H1 (cell line): ENCODE measurements at regions not wholly inside any gene's neighbourhood (a gene's known extent, or its start where the extent isn't known, plus 50 kb on each side); places are given as distances from the start of the nearest gene placed in this dataset.

Experiments
- CTCF ChIA-PET: fragments of 300-600 bp; sonication (Branson Sonifier 250); formaldehyde crosslinking; loops from one replicate; lab custom pipeline; 2021; ENCODE audit not compliant: partially characterized antibody; lab: Charles Lee
- POLR2A ChIA-PET: fragments of 300-600 bp; sonication (Branson Sonifier 250); formaldehyde crosslinking; loops from one replicate; lab custom pipeline; 2021; ENCODE audit warnings: inconsistent platforms; ENCODE audit not compliant: partially characterized antibody; lab: Charles Lee
- DNase-seq, 2 experiments: peaks; one replicate each; pipeline versions ENCODE4 v3.0.0 to v3.0.0-alpha.2; 2010 to 2022; ENCODE audit warnings: low spot score in 2 of 2, low read depth in 1 of 2, mixed read lengths in 1 of 2
- FAIRE-seq: peaks from 2 replicates; lab custom pipeline; 2011; peaks lifted over from hg19 to GRCh38; lab: Jason Lieb, UNC
- H2AFZ ChIP-seq: 2 replicates; pipeline ENCODE4 v1.8.1; 2012; ENCODE audit warnings: low read length, inconsistent platforms
- H2AK5ac ChIP-seq: 2 replicates; pipeline ENCODE4 v1.6.1; 2013; ENCODE audit warnings: low read depth, low read length
- H2BK120ac ChIP-seq: replicated peaks from 2 replicates; pipeline ENCODE3; 2013; ENCODE audit warnings: low read depth, low read length, inconsistent platforms
- H2BK12ac ChIP-seq: 2 replicates; pipeline ENCODE4 v1.6.1; 2013; ENCODE audit warnings: low read depth, low read length
- H2BK15ac ChIP-seq: 2 replicates; pipeline ENCODE4 v1.6.1; 2013; ENCODE audit warnings: low read length
- H2BK20ac ChIP-seq: 2 replicates; pipeline ENCODE4 v1.6.1; 2013; ENCODE audit warnings: low read length
- H2BK5ac ChIP-seq: 2 replicates; pipeline ENCODE4 v1.6.1; 2013; ENCODE audit warnings: low read depth, low read length
- H3K14ac ChIP-seq: 2 replicates; pipeline ENCODE4 v1.6.1; 2013; ENCODE audit warnings: inconsistent platforms; ENCODE audit not compliant: insufficient read length
- H3K18ac ChIP-seq: 2 replicates; pipeline ENCODE4 v1.6.1; 2013; ENCODE audit warnings: low read length; ENCODE audit errors: extremely low read depth
- H3K23ac ChIP-seq: 2 replicates; pipeline ENCODE4 v1.6.1; 2013; ENCODE audit warnings: inconsistent platforms; ENCODE audit not compliant: insufficient read length
- H3K23me2 ChIP-seq: 2 replicates; pipeline ENCODE4 v1.6.1; 2013; ENCODE audit warnings: low read depth, low read length
- H3K27ac ChIP-seq: 2 replicates; pipeline ENCODE4 v1.6.1; 2011; ENCODE audit warnings: low read depth, low read length, inconsistent platforms
- H3K27me3 ChIP-seq, 4 experiments: replicated peaks in 1 of 4; 1 replicate in 1 of 4; 2 replicates in 3 of 4; pipeline versions ENCODE4 v1.6.1 to v1.8.1; 2011 to 2013; ENCODE audit warnings: low read length in 3 of 4, mild to moderate bottlenecking in 3 of 4, inconsistent platforms in 2 of 4, mixed read lengths in 2 of 4, moderate library complexity in 1 of 4; ENCODE audit not compliant: control insufficient read depth in 3 of 4, insufficient read depth in 3 of 4; ENCODE audit errors: extremely low read depth in 1 of 4
- H3K36me3 ChIP-seq, 4 experiments: 2 replicates each; pipeline versions ENCODE4 v1.6.1 to v1.8.1; 2011 to 2013; ENCODE audit warnings: mild to moderate bottlenecking in 4 of 4, low read length in 3 of 4, moderate library complexity in 2 of 4, control low read depth in 1 of 4, inconsistent platforms in 1 of 4; ENCODE audit not compliant: insufficient read depth in 4 of 4, control insufficient read depth in 2 of 4
- H3K4ac ChIP-seq: replicated peaks from 2 replicates; pipeline ENCODE3; 2013; ENCODE audit warnings: low read length, low read depth, mixed read lengths, inconsistent platforms; ENCODE audit not compliant: insufficient read length
- H3K4me1 ChIP-seq, 4 experiments: replicated peaks in 1 of 4; 1 replicate in 1 of 4; 2 replicates in 3 of 4; pipeline versions ENCODE4 v1.6.1 to v1.8.1; 2011 to 2013; ENCODE audit warnings: low read length in 3 of 4, inconsistent platforms in 2 of 4, mixed read lengths in 1 of 4; ENCODE audit not compliant: insufficient read depth in 4 of 4, control insufficient read depth in 3 of 4
- H3K4me2 ChIP-seq, 2 experiments: 2 replicates each; pipeline versions ENCODE4 v1.6.1 to v1.8.1; 2011 to 2013; ENCODE audit warnings: low read depth in 2 of 2, low read length in 2 of 2, control low read depth in 1 of 2, inconsistent platforms in 1 of 2, mild to moderate bottlenecking in 1 of 2; ENCODE audit not compliant: insufficient read depth in 1 of 2
- H3K4me3 ChIP-seq, 4 experiments: fragments of 200-600, 300-600 bp in 1 of 4; sonication (generic), shearing (Covaris generic), sonication (Bioruptor Twin) in 1 of 4; 2 replicates each; pipeline versions ENCODE4 v1.5.1 to v1.8.1; 2011 to 2016; ENCODE audit warnings: low read length in 4 of 4, low read depth in 3 of 4, control low read depth in 2 of 4, inconsistent platforms in 2 of 4, mild to moderate bottlenecking in 2 of 4, mixed read lengths in 1 of 4, moderate library complexity in 1 of 4; ENCODE audit not compliant: insufficient read depth in 2 of 4; ENCODE audit errors: extremely low read depth in 1 of 4
- H3K56ac ChIP-seq: replicated peaks from 2 replicates; pipeline ENCODE3; 2013; ENCODE audit warnings: low read depth, mild to moderate bottlenecking, mixed read lengths, low read length, inconsistent platforms; ENCODE audit not compliant: insufficient read length
- H3K79me1 ChIP-seq: 2 replicates; pipeline ENCODE4 v1.6.1; 2013; ENCODE audit warnings: low read depth, low read length, control low read depth
- H3K79me2 ChIP-seq, 2 experiments: 2 replicates each; pipeline versions ENCODE4 v1.6.1 to v1.8.1; 2012 to 2013; ENCODE audit warnings: low read length in 2 of 2, mild to moderate bottlenecking in 2 of 2, inconsistent platforms in 1 of 2; ENCODE audit not compliant: insufficient read depth in 2 of 2, control insufficient read depth in 1 of 2
- H3K9ac ChIP-seq, 4 experiments: replicated peaks in 1 of 4; 1 replicate in 1 of 4; 2 replicates in 3 of 4; pipeline versions ENCODE4 v1.6.1 to v1.8.1; 2011 to 2013; ENCODE audit warnings: low read depth in 3 of 4, low read length in 3 of 4, control low read depth in 2 of 4, mild to moderate bottlenecking in 2 of 4, moderate library complexity in 2 of 4, inconsistent platforms in 1 of 4; ENCODE audit errors: extremely low read depth in 1 of 4
- H3K9me3 ChIP-seq, 2 experiments: 2 replicates each; pipeline versions ENCODE4 v1.6.1 to v1.8.1; 2012 to 2013; ENCODE audit warnings: mild to moderate bottlenecking in 2 of 2, moderate library complexity in 2 of 2, control low read depth in 1 of 2, inconsistent platforms in 1 of 2, low read depth in 1 of 2, low read length in 1 of 2, mixed read lengths in 1 of 2; ENCODE audit not compliant: insufficient read depth in 2 of 2
- H4K20me1 ChIP-seq, 2 experiments: replicated peaks in 1 of 2; 2 replicates each; pipeline versions ENCODE3 to v1.8.1; 2011 to 2013; ENCODE audit warnings: inconsistent platforms in 2 of 2, low read length in 2 of 2, mild to moderate bottlenecking in 1 of 2; ENCODE audit not compliant: insufficient read depth in 2 of 2, control insufficient read depth in 1 of 2
- H4K5ac ChIP-seq: 2 replicates; pipeline ENCODE4 v1.6.1; 2013; ENCODE audit warnings: low read length, low read depth, mixed read lengths, inconsistent platforms; ENCODE audit not compliant: insufficient read length
- H4K8ac ChIP-seq: 2 replicates; pipeline ENCODE4 v1.8.0; 2013; ENCODE audit warnings: mild to moderate bottlenecking, moderate library complexity, low read length, inconsistent platforms; ENCODE audit not compliant: insufficient read depth; ENCODE audit errors: extremely low read depth
- H4K91ac ChIP-seq: replicated peaks from 2 replicates; pipeline ENCODE3; 2013; ENCODE audit warnings: low read length, mixed read lengths, inconsistent platforms; ENCODE audit not compliant: insufficient read length
- ATF2 ChIP-seq: IDR thresholded peaks from 2 replicates; pipeline ENCODE4 v1.6.1; 2012; ENCODE audit warnings: low read length, inconsistent platforms
- ATF3 ChIP-seq: IDR thresholded peaks from 2 replicates; pipeline ENCODE4 v1.6.1; 2011; ENCODE audit warnings: low read depth, mild to moderate bottlenecking, low read length; ENCODE audit not compliant: insufficient read depth
- BCL11A ChIP-seq, 2 experiments: IDR thresholded peaks; one replicate each; pipeline ENCODE4 v1.6.1; 2011; ENCODE audit warnings: low read depth in 2 of 2, low read length in 2 of 2, mild to moderate bottlenecking in 2 of 2
- EZH2 ChIP-seq: fragments of 200-600 bp; sonication (generic); IDR thresholded peaks from 2 replicates; pipeline ENCODE4 v1.7.1; 2012; ENCODE audit warnings: low read depth, mild to moderate bottlenecking, moderate library complexity, low read length, inconsistent platforms; ENCODE audit not compliant: severe bottlenecking
- GTF2F1 ChIP-seq: IDR thresholded peaks from 2 replicates; pipeline ENCODE4 v1.6.1; 2012; ENCODE audit warnings: low read depth, low read length, improper control_type of control experiment, borderline replicate concordance
- KDM5A ChIP-seq: fragments of 200-600 bp; IDR thresholded peaks from 2 replicates; pipeline ENCODE4 v1.7.1; 2012; ENCODE audit warnings: mild to moderate bottlenecking, low read length, inconsistent platforms, mixed read lengths
- MAFK ChIP-seq: IDR thresholded peaks from 2 replicates; pipeline ENCODE4 v1.6.1; 2012; ENCODE audit warnings: low read depth, mild to moderate bottlenecking, improper control_type of control experiment, low read length
- POLR2AphosphoS5 ChIP-seq: IDR thresholded peaks from 2 replicates; pipeline ENCODE4 v1.6.1; 2011; ENCODE audit warnings: low read depth, low read length
- POU5F1 ChIP-seq: IDR thresholded peaks from 2 replicates; pipeline ENCODE4 v1.6.1; 2011; ENCODE audit warnings: low read depth, mild to moderate bottlenecking, low read length, moderate library complexity
- RBBP5 ChIP-seq: IDR thresholded peaks from 2 replicates; pipeline ENCODE4 v1.7.1; 2012; ENCODE audit warnings: low read depth, mild to moderate bottlenecking, inconsistent platforms, low read length, moderate library complexity, borderline replicate concordance
- SIN3A ChIP-seq, 2 experiments: IDR thresholded peaks in 1 of 2; conservative IDR thresholded peaks in 1 of 2; 2 replicates each; pipeline ENCODE4 v1.6.1; 2011 to 2012; ENCODE audit warnings: low read length in 2 of 2, improper control_type of control experiment in 1 of 2, low read depth in 1 of 2, mild to moderate bottlenecking in 1 of 2
- SIRT6 ChIP-seq: IDR thresholded peaks from one replicate; pipeline ENCODE4 v1.7.1; 2012; ENCODE audit warnings: low read length, inconsistent platforms
- TAF1 ChIP-seq: IDR thresholded peaks from 2 replicates; pipeline ENCODE4 v1.6.1; 2011; ENCODE audit warnings: mild to moderate bottlenecking, low read depth, low read length
- WGBS, 2 experiments: shearing (Covaris generic) in 1 of 2; methylation state at CpG; one replicate each; pipeline versions ENCODE4 v1.1.6 to v1.1.7; 2013 to 2015; ENCODE audit warnings: low lambda C conversion rate in 2 of 2, mixed read lengths in 2 of 2, inconsistent platforms in 1 of 2, low coverage in 1 of 2, missing lambda C conversion rate in 1 of 2; ENCODE audit not compliant: insufficient replicate concordance in 2 of 2, insufficient coverage in 1 of 2, insufficient read length in 1 of 2; ENCODE audit errors: extremely low coverage in 1 of 2, missing lambda C conversion rate in 1 of 2; 5-methylcytosine and 5-hydroxymethylcytosine counted together

DNA sequence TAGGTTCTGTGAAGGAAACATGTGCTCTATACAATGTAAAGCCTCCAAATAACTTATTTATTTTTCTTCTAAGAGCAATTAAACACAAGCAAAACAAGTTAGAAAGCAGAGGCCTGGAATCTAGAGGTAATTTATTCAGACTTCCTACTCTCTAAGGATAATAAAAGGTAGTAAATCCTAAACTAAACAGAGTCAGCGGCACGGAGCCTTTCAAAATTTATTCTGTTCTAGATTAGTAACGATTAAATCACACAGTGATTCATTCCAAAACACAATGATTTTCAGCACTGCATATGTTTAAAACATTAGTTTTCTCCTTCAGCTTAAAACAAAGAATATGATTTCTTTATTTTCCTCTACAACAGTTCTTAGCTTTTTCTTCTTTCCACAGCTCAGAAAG lies 160.9 kb downstream of the FBXO15 start:
- H4K5ac ChIP-seq: no peak overlapping the region
- 85% methylated on average over 3 of the region's 3 CpGs; no CpG with 5 or more reads in 1 of the 2 experiments for WGBS, 2 experiments
- no peaks in the 10 kb centered on the region for H3K4me1 ChIP-seq
- no peak overlapping the region for H2AK5ac ChIP-seq
- no peak overlapping the region for H3K18ac ChIP-seq
- H3K27ac ChIP-seq: no peak overlapping the region
- H2BK120ac ChIP-seq: no peak overlapping the region
- no peak overlapping the region for H2BK20ac ChIP-seq
- no peaks in the 10 kb centered on the region for H3K79me2 ChIP-seq
- POLR2A ChIA-PET: no interaction called here
- no peak overlapping the region for H3K4me2 ChIP-seq
- H4K20me1 ChIP-seq: no peaks in the 10 kb centered on the region
- H3K36me3 ChIP-seq: no peaks in the 10 kb centered on the region
- DNase-seq: no peak
- H4K91ac ChIP-seq: no peak overlapping the region
- no peak overlapping the region for H2BK5ac ChIP-seq
- no peaks in the 10 kb centered on the region for H3K23me2 ChIP-seq
- H4K8ac ChIP-seq: no peak overlapping the region
- FAIRE-seq: no peak
- no peaks in the 10 kb centered on the region for H3K27me3 ChIP-seq
- H2BK15ac ChIP-seq: no peak overlapping the region
- H3K9me3 ChIP-seq: peaks cover 2 to 11% of the 10 kb centered on the region in 2 experiments; a peak in 2 of 4 replicates
- H3K14ac ChIP-seq: no peak overlapping the region
- no peak overlapping the region for H3K4me3 ChIP-seq
- no peak overlapping the region for H2BK12ac ChIP-seq
- CTCF ChIA-PET: no interaction called here
- H3K4ac ChIP-seq: no peak overlapping the region
- H3K56ac ChIP-seq: no peak overlapping the region
- H3K9ac ChIP-seq: no peak overlapping the region
- H2AFZ ChIP-seq: no peak overlapping the region
- H3K79me1 ChIP-seq: no peaks in the 10 kb centered on the region
- H3K23ac ChIP-seq: no peak overlapping the region
- TF ChIP-seq KDM5A: no peak
- no peak for TF ChIP-seq TAF1
- no peak for TF ChIP-seq EZH2
- TF ChIP-seq RBBP5: no peak
- no peak for TF ChIP-seq BCL11A (IDR thresholded peaks at IDR 0.05; ENCODE audit: low read depth in 2 of 2, low read length in 2 of 2)
- no peak for TF ChIP-seq GTF2F1
- no peak for TF ChIP-seq MAFK
- no peak for TF ChIP-seq POLR2AphosphoS5
- TF ChIP-seq ATF3: no peak
- no peak for TF ChIP-seq SIRT6
- TF ChIP-seq POU5F1: no peak
- TF ChIP-seq ATF2: no peak
- TF ChIP-seq SIN3A (conservative IDR thresholded peaks at IDR 0.05 in 1 of 2, IDR thresholded peaks at IDR 0.05 in 1 of 2; ENCODE audit: low read depth in 1 of 2, low read length in 2 of 2): no peak
